ENCODE measurements at regions not wholly inside any gene's neighbourhood (a gene's known extent, or its start where the extent isn't known, plus 50 kb on each side); places are given as distances from the start of the nearest gene placed in this dataset.

GRCh38 chr2:111636905-111637304, 247.1 kb downstream of the ANAPC1 start:
- ATAC-seq (ENCODE audit: low read depth) = no peak
- H3K27me3 Mint-ChIP-seq = peaks cover 14% of the 10 kb centered on the region
- H3K27ac Mint-ChIP-seq = no peak overlapping the region
- no peak overlapping the region for H3K4me3 Mint-ChIP-seq
- no peaks in the 10 kb centered on the region for H3K36me3 Mint-ChIP-seq
- DNase-seq (ENCODE audit: low spot score in 2 of 2) = no peak
- no peaks in the 10 kb centered on the region for H3K4me1 Mint-ChIP-seq
- H3K9me3 Mint-ChIP-seq = peaks cover 10% of the 10 kb centered on the region

GRCh38 chr2:111638274-111638877, 245.6 kb downstream of the ANAPC1 start:
- no peak overlapping the region for H3K27ac Mint-ChIP-seq
- no peak overlapping the region for H3K4me3 Mint-ChIP-seq
- no peak for DNase-seq (ENCODE audit: low spot score in 2 of 2)
- peaks cover 11% of the 10 kb centered on the region for H3K27me3 Mint-ChIP-seq
- H3K36me3 Mint-ChIP-seq = no peaks in the 10 kb centered on the region
- ATAC-seq (ENCODE audit: low read depth) = no peak
- peaks cover 10% of the 10 kb centered on the region for H3K9me3 Mint-ChIP-seq
- H3K4me1 Mint-ChIP-seq = no peaks in the 10 kb centered on the region

GRCh38 chr2:111640480-111640879, 243.5 kb downstream of the ANAPC1 start:
- peaks cover 10% of the 10 kb centered on the region for H3K9me3 Mint-ChIP-seq
- no peak overlapping the region for H3K4me3 Mint-ChIP-seq
- H3K36me3 Mint-ChIP-seq = no peaks in the 10 kb centered on the region
- H3K27ac Mint-ChIP-seq = no peak overlapping the region
- H3K27me3 Mint-ChIP-seq = peaks cover 5% of the 10 kb centered on the region
- no peaks in the 10 kb centered on the region for H3K4me1 Mint-ChIP-seq
- DNase-seq (ENCODE audit: low spot score in 2 of 2) = no peak
- no peak for ATAC-seq (ENCODE audit: low read depth)

- peaks cover 2% of the 10 kb centered on the region for H3K36me3 Mint-ChIP-seq
These were observed 241.2 kb downstream of the ANAPC1 start for GRCh38 chr2:111642586-111643327.

GRCh38 chr2:111643759-111644158, 240.2 kb downstream of the ANAPC1 start:
- ATAC-seq (ENCODE audit: low read depth) (no peak), DNase-seq (ENCODE audit: low spot score in 2 of 2) (no peak)
- Mint-ChIP-seq H3K36me3 (peaks cover 2% of the 10 kb centered on the region), H3K27me3 (peaks cover 5% of the 10 kb centered on the region), H3K4me1 (no peaks in the 10 kb centered on the region), H3K4me3 (no peak overlapping the region), H3K9me3 (peaks cover 10% of the 10 kb centered on the region), H3K27ac (no peak overlapping the region)

More at GRCh38 chr2:111642586-111643327, 241.2 kb downstream of the ANAPC1 start:
- no peaks in the 10 kb centered on the region for H3K4me1 Mint-ChIP-seq
- ATAC-seq (ENCODE audit: low read depth) (no peak), DNase-seq (ENCODE audit: low spot score in 2 of 2) (no peak)
- no peak overlapping the region for H3K4me3 Mint-ChIP-seq
- H3K27ac Mint-ChIP-seq = no peak overlapping the region
- peaks cover 5% of the 10 kb centered on the region for H3K27me3 Mint-ChIP-seq
- H3K9me3 Mint-ChIP-seq = peaks cover 15% of the 10 kb centered on the region

GRCh38 chr2:111647359-111647758, 236.6 kb downstream of the ANAPC1 start:
- H3K4me1 Mint-ChIP-seq = no peaks in the 10 kb centered on the region
- H3K27me3 Mint-ChIP-seq = peaks cover 2% of the 10 kb centered on the region
- ATAC-seq (ENCODE audit: low read depth) = no peak
- peaks cover 2% of the 10 kb centered on the region for H3K36me3 Mint-ChIP-seq
- H3K4me3 Mint-ChIP-seq = no peak overlapping the region
- no peak overlapping the region for H3K27ac Mint-ChIP-seq
- H3K9me3 Mint-ChIP-seq = peaks cover 9% of the 10 kb centered on the region
- no peak for DNase-seq (ENCODE audit: low spot score in 2 of 2)

- ATAC-seq (ENCODE audit: low read depth) = no peak
- no peaks in the 10 kb centered on the region for H3K27me3 Mint-ChIP-seq
- no peak for DNase-seq (ENCODE audit: low spot score in 2 of 2)
- H3K9me3 Mint-ChIP-seq = peaks cover 3% of the 10 kb centered on the region
- H3K4me1 Mint-ChIP-seq = no peaks in the 10 kb centered on the region
- H3K27ac Mint-ChIP-seq = no peak overlapping the region
- H3K4me3 Mint-ChIP-seq = no peak overlapping the region
- H3K36me3 Mint-ChIP-seq = no peaks in the 10 kb centered on the region
These were observed 232.0 kb downstream of the ANAPC1 start for GRCh38 chr2:111652038-111652437.

- Mint-ChIP-seq H3K4me1 (no peaks in the 10 kb centered on the region), H3K27me3 (peaks cover 2% of the 10 kb centered on the region), H3K27ac (no peak overlapping the region), H3K9me3 (no peaks in the 10 kb centered on the region), H3K4me3 (no peak overlapping the region), H3K36me3 (no peaks in the 10 kb centered on the region)
- ATAC-seq (ENCODE audit: low read depth) (no peak), DNase-seq (ENCODE audit: low spot score in 2 of 2) (no peak)
These were observed 231.3 kb downstream of the ANAPC1 start for GRCh38 chr2:111652681-111653080.

GRCh38 chr2:111653103-111653624, 230.8 kb downstream of the ANAPC1 start:
- Mint-ChIP-seq H3K27me3 (peaks cover 2% of the 10 kb centered on the region), H3K9me3 (no peaks in the 10 kb centered on the region), H3K36me3 (no peaks in the 10 kb centered on the region), H3K4me3 (no peak overlapping the region), H3K4me1 (no peaks in the 10 kb centered on the region), H3K27ac (no peak overlapping the region)
- ATAC-seq (ENCODE audit: low read depth) (no peak), DNase-seq (ENCODE audit: low spot score in 2 of 2) (no peak)

- DNase-seq (ENCODE audit: low spot score in 2 of 2) = no peak
- H3K36me3 Mint-ChIP-seq = no peaks in the 10 kb centered on the region
- H3K27me3 Mint-ChIP-seq = peaks cover 2% of the 10 kb centered on the region
- no peaks in the 10 kb centered on the region for H3K9me3 Mint-ChIP-seq
- ATAC-seq (ENCODE audit: low read depth) = no peak
- no peaks in the 10 kb centered on the region for H3K4me1 Mint-ChIP-seq
- no peak overlapping the region for H3K27ac Mint-ChIP-seq
- H3K4me3 Mint-ChIP-seq = no peak overlapping the region
These were observed 230.1 kb downstream of the ANAPC1 start for GRCh38 chr2:111653913-111654312.

GRCh38 chr2:111654829-111655228, 229.2 kb downstream of the ANAPC1 start:
- Mint-ChIP-seq H3K4me1 (peaks cover 2% of the 10 kb centered on the region), H3K27me3 (peaks cover 2% of the 10 kb centered on the region), H3K9me3 (no peaks in the 10 kb centered on the region), H3K4me3 (no peak overlapping the region), H3K36me3 (no peaks in the 10 kb centered on the region), H3K27ac (no peak overlapping the region)
- DNase-seq (ENCODE audit: low spot score in 2 of 2) (no peak), ATAC-seq (ENCODE audit: low read depth) (no peak)

- DNase-seq (ENCODE audit: low spot score in 2 of 2) (no peak), ATAC-seq (ENCODE audit: low read depth) (no peak)
- Mint-ChIP-seq H3K36me3 (no peaks in the 10 kb centered on the region), H3K27me3 (peaks cover 2% of the 10 kb centered on the region), H3K4me1 (peaks cover 2% of the 10 kb centered on the region), H3K27ac (no peak overlapping the region), H3K9me3 (no peaks in the 10 kb centered on the region), H3K4me3 (no peak overlapping the region)
These were observed 227.6 kb downstream of the ANAPC1 start for GRCh38 chr2:111656436-111656835.

GRCh38 chr2:111656894-111657293, 227.1 kb downstream of the ANAPC1 start:
- Mint-ChIP-seq H3K9me3 (no peaks in the 10 kb centered on the region), H3K36me3 (no peaks in the 10 kb centered on the region), H3K4me3 (no peak overlapping the region), H3K27me3 (peaks cover 2% of the 10 kb centered on the region), H3K27ac (no peak overlapping the region), H3K4me1 (peaks cover 2% of the 10 kb centered on the region)
- DNase-seq (ENCODE audit: low spot score in 2 of 2) (no peak), ATAC-seq (ENCODE audit: low read depth) (no peak)

GRCh38 chr2:111657351-111657975, 226.5 kb downstream of the ANAPC1 start:
- H3K9me3 Mint-ChIP-seq = no peaks in the 10 kb centered on the region
- H3K36me3 Mint-ChIP-seq = no peaks in the 10 kb centered on the region
- H3K27ac Mint-ChIP-seq = no peak overlapping the region
- H3K4me1 Mint-ChIP-seq = peaks cover 2% of the 10 kb centered on the region
- DNase-seq (ENCODE audit: low spot score in 2 of 2) = no peak
- ATAC-seq (ENCODE audit: low read depth) = no peak
- H3K4me3 Mint-ChIP-seq = no peak overlapping the region
- H3K27me3 Mint-ChIP-seq = peaks cover 2% of the 10 kb centered on the region
